CD4-positive, CD25-positive, alpha-beta regulatory T cell (primary cell): ENCODE measurements at regions not wholly inside any gene's neighbourhood (a gene's known extent, or its start where the extent isn't known, plus 50 kb on each side); places are given as distances from the start of the nearest gene placed in this dataset.

ENCODE experiments used
- ATAC-seq, 2 donors: fragments of 150-1000 bp; cut with Tn5 transposase; one replicate each; pipeline ENCODE4 v1.10.0; 2021; ENCODE audit warnings: low read depth in 2 of 2, moderate number of reproducible peaks in 2 of 2, moderate library complexity in 1 of 2
- DNase-seq, 3 donors: peaks; one replicate each; pipeline versions ENCODE4 v3.0.0 to v3.0.0-alpha.2; 2012 to 2022; ENCODE audit warnings: mixed read lengths in 1 of 3
- H3K27ac ChIP-seq: one replicate; pipeline ENCODE4 v1.7.0; 2013; ENCODE audit warnings: mild to moderate bottlenecking, low read length; ENCODE audit not compliant: insufficient read depth, poor library complexity, severe bottlenecking
- H3K27me3 ChIP-seq: one replicate; pipeline ENCODE4 v1.7.0; 2013; ENCODE audit warnings: low read length; ENCODE audit not compliant: control insufficient read depth, insufficient read depth
- H3K36me3 ChIP-seq: one replicate; pipeline ENCODE4 v1.7.0; 2013; ENCODE audit warnings: mild to moderate bottlenecking, low read length, moderate library complexity; ENCODE audit not compliant: control insufficient read depth, insufficient read depth
- H3K4me1 ChIP-seq: 2 replicates; pipeline ENCODE4 v1.7.0; 2013; ENCODE audit warnings: mild to moderate bottlenecking, low read length; ENCODE audit not compliant: insufficient read depth, control insufficient read depth, poor library complexity, severe bottlenecking
- H3K4me3 ChIP-seq: one replicate; pipeline ENCODE4 v1.7.0; 2013; ENCODE audit warnings: low read depth, mild to moderate bottlenecking, low read length, moderate library complexity
- H3K9me3 ChIP-seq, 2 experiments: 1 replicate in 1 of 2; 2 replicates in 1 of 2; pipeline ENCODE4 v1.7.0; 2013; ENCODE audit warnings: low read length in 2 of 2, mild to moderate bottlenecking in 1 of 2, moderate library complexity in 1 of 2; ENCODE audit not compliant: control insufficient read depth in 2 of 2
- H3K27ac Mint-ChIP-seq, 3 donors: one replicate each; pipeline ENCODE4 v1.8.0; 2020 to 2022; ENCODE audit warnings: mild to moderate bottlenecking in 3 of 3, mixed read lengths in 3 of 3, moderate library complexity in 2 of 3
- H3K27me3 Mint-ChIP-seq: one replicate; pipeline ENCODE4 v1.8.0; 2022; ENCODE audit warnings: mild to moderate bottlenecking, mixed read lengths
- H3K36me3 Mint-ChIP-seq: one replicate; pipeline ENCODE4 v1.8.0; 2020; ENCODE audit warnings: mixed read lengths
- H3K4me1 Mint-ChIP-seq, 4 donors: one replicate each; pipeline ENCODE4 v1.8.0; 2020 to 2022; ENCODE audit warnings: mixed read lengths in 4 of 4, mild to moderate bottlenecking in 1 of 4
- H3K4me3 Mint-ChIP-seq, 4 donors: one replicate each; pipeline ENCODE4 v1.8.0; 2020 to 2022; ENCODE audit warnings: mild to moderate bottlenecking in 4 of 4, mixed read lengths in 4 of 4, moderate library complexity in 3 of 4
- H3K9me3 Mint-ChIP-seq, 7 donors: one replicate each; pipeline ENCODE4 v1.8.0; 2020 to 2022; ENCODE audit warnings: mixed read lengths in 7 of 7, mild to moderate bottlenecking in 3 of 7, moderate library complexity in 2 of 7

- Histone ChIP-seq H3K36me3 (no peaks in the 10 kb centered on the region), H3K27ac (no peak overlapping the region), H3K27me3 (no peaks in the 10 kb centered on the region), H3K4me1 (no peaks in the 10 kb centered on the region), H3K9me3 (no peaks in the 10 kb centered on the region), H3K4me3 (no peak overlapping the region)
- no peaks in the 10 kb centered on the region for H3K27me3 Mint-ChIP-seq
- DNase-seq (no peak), ATAC-seq (no peak)
- no peak overlapping the region for H3K4me3 Mint-ChIP-seq
- H3K4me1 Mint-ChIP-seq: no peaks in the 10 kb centered on the region
- H3K9me3 Mint-ChIP-seq: peaks cover 0 to 6% (median 0%) of the 10 kb centered on the region in 7 donors
- H3K36me3 Mint-ChIP-seq: no peaks in the 10 kb centered on the region
- H3K27ac Mint-ChIP-seq: no peak overlapping the region
These were observed 344.6 kb upstream of the LRRC7 start for GRCh38 chr1:69223156-69223555.

GRCh38 chr1:69228501-69228900, 339.2 kb upstream of the LRRC7 start:
- Mint-ChIP-seq H3K4me1 (no peaks in the 10 kb centered on the region), H3K27me3 (no peaks in the 10 kb centered on the region), H3K36me3 (no peaks in the 10 kb centered on the region), H3K4me3 (no peak overlapping the region), H3K9me3 (peaks cover 0 to 4% (median 2%) of the 10 kb centered on the region in 7 donors), H3K27ac (no peak overlapping the region)
- DNase-seq (no peak), ATAC-seq (no peak)
- Histone ChIP-seq H3K27ac (no peak overlapping the region), H3K36me3 (no peaks in the 10 kb centered on the region), H3K9me3 (no peaks in the 10 kb centered on the region), H3K27me3 (no peaks in the 10 kb centered on the region), H3K4me3 (no peak overlapping the region), H3K4me1 (no peaks in the 10 kb centered on the region)

GRCh38 chr1:69230208-69230607, 337.5 kb upstream of the LRRC7 start:
- Mint-ChIP-seq H3K36me3 (no peaks in the 10 kb centered on the region), H3K4me1 (no peaks in the 10 kb centered on the region)
- ATAC-seq: no peak

GRCh38 chr1:69233463-69233862, 334.3 kb upstream of the LRRC7 start:
- H3K36me3 Mint-ChIP-seq: no peaks in the 10 kb centered on the region
- H3K9me3 Mint-ChIP-seq: peaks cover 2 to 14% (median 5%) of the 10 kb centered on the region in 7 donors
- no peaks in the 10 kb centered on the region for H3K4me1 Mint-ChIP-seq
- no peak overlapping the region for H3K4me3 ChIP-seq
- no peak overlapping the region for H3K27ac Mint-ChIP-seq
- no peaks in the 10 kb centered on the region for H3K27me3 Mint-ChIP-seq
- DNase-seq (no peak), ATAC-seq (no peak)
- no peaks in the 10 kb centered on the region for H3K4me1 ChIP-seq
- H3K27ac ChIP-seq: no peak overlapping the region
- no peak overlapping the region for H3K4me3 Mint-ChIP-seq
- H3K36me3 ChIP-seq: no peaks in the 10 kb centered on the region
- H3K9me3 ChIP-seq: peaks cover 0 to 3% of the 10 kb centered on the region in 2 experiments
- H3K27me3 ChIP-seq: no peaks in the 10 kb centered on the region

More at GRCh38 chr1:69230208-69230607, 337.5 kb upstream of the LRRC7 start:
- Histone ChIP-seq H3K4me1 (no peaks in the 10 kb centered on the region), H3K9me3 (peaks cover 0 to 3% of the 10 kb centered on the region in 2 experiments), H3K27ac (no peak overlapping the region), H3K36me3 (no peaks in the 10 kb centered on the region), H3K4me3 (no peak overlapping the region), H3K27me3 (no peaks in the 10 kb centered on the region)
- Mint-ChIP-seq H3K4me3 (no peak overlapping the region), H3K27ac (no peak overlapping the region), H3K9me3 (peaks cover 0 to 8% (median 4%) of the 10 kb centered on the region in 7 donors), H3K27me3 (no peaks in the 10 kb centered on the region)
- no peak for DNase-seq

- Histone ChIP-seq H3K4me3 (no peak overlapping the region), H3K36me3 (no peaks in the 10 kb centered on the region), H3K9me3 (no peaks in the 10 kb centered on the region), H3K27me3 (no peaks in the 10 kb centered on the region), H3K27ac (no peak overlapping the region), H3K4me1 (no peaks in the 10 kb centered on the region)
- Mint-ChIP-seq H3K27ac (no peak overlapping the region), H3K9me3 (peaks cover 0 to 5% (median 3%) of the 10 kb centered on the region in 7 donors), H3K36me3 (no peaks in the 10 kb centered on the region), H3K4me3 (no peak overlapping the region), H3K27me3 (no peaks in the 10 kb centered on the region), H3K4me1 (no peaks in the 10 kb centered on the region)
- ATAC-seq: no peak
- no peak for DNase-seq
These were observed 323.5 kb upstream of the LRRC7 start for GRCh38 chr1:69244211-69244610.

- no peaks in the 10 kb centered on the region for H3K36me3 ChIP-seq
- H3K27ac Mint-ChIP-seq: no peak overlapping the region
- H3K4me1 Mint-ChIP-seq: no peaks in the 10 kb centered on the region
- no peaks in the 10 kb centered on the region for H3K4me1 ChIP-seq
- no peak overlapping the region for H3K4me3 ChIP-seq
- ATAC-seq (no peak), DNase-seq (no peak)
- no peaks in the 10 kb centered on the region for H3K27me3 Mint-ChIP-seq
- H3K9me3 Mint-ChIP-seq: peaks cover 0 to 8% (median 4%) of the 10 kb centered on the region in 7 donors
- H3K4me3 Mint-ChIP-seq: no peak overlapping the region
- no peaks in the 10 kb centered on the region for H3K36me3 Mint-ChIP-seq
- H3K27me3 ChIP-seq: no peaks in the 10 kb centered on the region
- no peaks in the 10 kb centered on the region for H3K9me3 ChIP-seq
- H3K27ac ChIP-seq: no peak overlapping the region
These were observed 321.6 kb upstream of the LRRC7 start for GRCh38 chr1:69246109-69246508.

- H3K27me3 Mint-ChIP-seq: no peaks in the 10 kb centered on the region
- H3K4me3 Mint-ChIP-seq: no peak overlapping the region
- ATAC-seq (no peak), DNase-seq (no peak)
- no peak overlapping the region for H3K27ac Mint-ChIP-seq
- Histone ChIP-seq H3K27ac (no peak overlapping the region), H3K4me3 (no peak overlapping the region), H3K27me3 (no peaks in the 10 kb centered on the region), H3K36me3 (no peaks in the 10 kb centered on the region), H3K4me1 (no peaks in the 10 kb centered on the region), H3K9me3 (no peaks in the 10 kb centered on the region)
- H3K4me1 Mint-ChIP-seq: no peaks in the 10 kb centered on the region
- H3K36me3 Mint-ChIP-seq: no peaks in the 10 kb centered on the region
- H3K9me3 Mint-ChIP-seq: peaks cover 0 to 8% (median 4%) of the 10 kb centered on the region in 7 donors
These were observed 321.0 kb upstream of the LRRC7 start for GRCh38 chr1:69246710-69247109.

- Histone ChIP-seq H3K4me1 (no peaks in the 10 kb centered on the region), H3K4me3 (no peak overlapping the region), H3K36me3 (no peaks in the 10 kb centered on the region), H3K27me3 (no peaks in the 10 kb centered on the region), H3K9me3 (no peaks in the 10 kb centered on the region), H3K27ac (no peak overlapping the region)
- Mint-ChIP-seq H3K4me3 (no peak overlapping the region), H3K27me3 (no peaks in the 10 kb centered on the region), H3K4me1 (no peaks in the 10 kb centered on the region), H3K27ac (no peak overlapping the region), H3K9me3 (peaks cover 0 to 14% (median 6%) of the 10 kb centered on the region in 7 donors), H3K36me3 (no peaks in the 10 kb centered on the region)
- no peak for ATAC-seq
- DNase-seq: no peak
These were observed 315.0 kb upstream of the LRRC7 start for GRCh38 chr1:69252696-69253095.
